HepG2 (cell line): ENCODE measurements at regions not wholly inside any gene's neighbourhood (a gene's known extent, or its start where the extent isn't known, plus 50 kb on each side); places are given as distances from the start of the nearest gene placed in this dataset.

Experiments
- ATAC-seq: fragments of 200-7000 bp; cut with Tn5 transposase; 3 replicates; pipeline ENCODE4 v1.9.1; 2020; ENCODE audit warnings: mild to moderate bottlenecking, moderate library complexity
- BruUV-seq: library from RNA; stranded (reverse); fragments of 400-500 nt; replicated peaks from 2 replicates; lab custom pipeline; 2021; lab: Mats Ljungman, UMichigan
- CTCF ChIA-PET: fragments of 300-600 bp; formaldehyde crosslinking; extraction: SDS; loops from one replicate; lab custom pipeline; 2021; ENCODE audit warnings: low total read pairs, inconsistent platforms, low intra/inter-chr PET ratio; lab: Yijun Ruan, JAX
- POLR2A ChIA-PET: fragments of 350-600 bp; sonication (Branson Sonifier 250); formaldehyde crosslinking; loops from one replicate; lab custom pipeline; 2020; ENCODE audit warnings: antibody characterized with exemption, inconsistent platforms; lab: Yijun Ruan, JAX
- DNase-seq: peaks from one replicate; pipeline ENCODE4 v3.0.0-alpha.2; 2015; ENCODE audit warnings: low spot score
- FAIRE-seq: peaks from 3 replicates; lab custom pipeline; 2011; peaks lifted over from hg19 to GRCh38; lab: Jason Lieb, UNC
- H2AFZ ChIP-seq: one replicate; pipeline ENCODE4 v1.6.1; 2011; ENCODE audit warnings: low read length, inconsistent platforms
- H3K27ac ChIP-seq: fragments of 300-600 bp; 3 replicates; pipeline ENCODE4 v1.8.0; 2011; ENCODE audit warnings: mixed run types, mild to moderate bottlenecking, mixed read lengths, low read length, inconsistent platforms; ENCODE audit not compliant: insufficient read depth; ENCODE audit errors: extremely low read length
- H3K27me3 ChIP-seq, 2 experiments: fragments of 200-600 bp in 1 of 2; 2 replicates in 1 of 2; 3 replicates in 1 of 2; pipeline versions ENCODE4 v1.6.0 to v1.8.0; 2011; ENCODE audit warnings: low read length in 2 of 2, mild to moderate bottlenecking in 2 of 2, moderate library complexity in 2 of 2, inconsistent platforms in 1 of 2; ENCODE audit not compliant: insufficient read depth in 2 of 2, control insufficient read depth in 1 of 2
- H3K36me3 ChIP-seq, 2 experiments: fragments of 200-600 bp in 1 of 2; replicated peaks in 1 of 2; 2 replicates in 1 of 2; 3 replicates in 1 of 2; pipeline versions ENCODE4 v1.5.1 to v1.8.0; 2011; ENCODE audit warnings: low read length in 2 of 2, inconsistent platforms in 1 of 2; ENCODE audit not compliant: insufficient read depth in 2 of 2, control insufficient read depth in 1 of 2
- H3K4me1 ChIP-seq: 2 replicates; pipeline ENCODE4 v1.5.1; 2012; ENCODE audit warnings: low read length, inconsistent platforms; ENCODE audit not compliant: insufficient read depth
- H3K4me2 ChIP-seq: 2 replicates; pipeline ENCODE4 v1.6.0; 2011; ENCODE audit warnings: low read depth, low read length, inconsistent platforms
- H3K4me3 ChIP-seq, 3 experiments: fragments of 200-600 bp in 1 of 3; sonication (generic), shearing (Covaris generic) in 1 of 3; replicated peaks in 1 of 3; 2 replicates each; pipeline ENCODE4 v1.5.1; 2011 to 2016; ENCODE audit warnings: low read length in 3 of 3, inconsistent platforms in 2 of 3, low read depth in 2 of 3, mild to moderate bottlenecking in 2 of 3, control low read depth in 1 of 3, mixed read lengths in 1 of 3; ENCODE audit not compliant: insufficient read depth in 1 of 3
- H3K79me2 ChIP-seq: one replicate; pipeline ENCODE4 v1.6.1; 2011; ENCODE audit warnings: low read length, inconsistent platforms; ENCODE audit not compliant: insufficient read depth
- H3K9ac ChIP-seq: 2 replicates; pipeline ENCODE4 v1.6.0; 2011; ENCODE audit warnings: mild to moderate bottlenecking, low read depth, low read length, inconsistent platforms; ENCODE audit not compliant: insufficient read depth
- H3K9me3 ChIP-seq: 2 replicates; pipeline ENCODE4 v1.5.1; 2012; ENCODE audit warnings: mild to moderate bottlenecking, low read length
- H4K20me1 ChIP-seq: 2 replicates; pipeline ENCODE4 v1.6.0; 2011; ENCODE audit warnings: inconsistent platforms, mild to moderate bottlenecking, low read length, moderate library complexity; ENCODE audit not compliant: insufficient read depth
- ADNP ChIP-seq: sonication (generic); formaldehyde crosslinking; IDR thresholded peaks from 2 replicates; pipeline ENCODE4 v1.4.0; 2020; ENCODE audit warnings: missing genetic modification reagents
- IKZF1 ChIP-seq: fragments of 450-650 bp; IDR thresholded peaks from 2 replicates; pipeline ENCODE4 v1.7.1; 2016
- MTA1 ChIP-seq: sonication (generic); formaldehyde crosslinking; IDR thresholded peaks from 2 replicates; pipeline ENCODE4 v1.4.0; 2020; ENCODE audit warnings: missing genetic modification reagents, mild to moderate bottlenecking, borderline replicate concordance
- NFE2 ChIP-seq: sonication (generic); formaldehyde crosslinking; IDR thresholded peaks from 2 replicates; pipeline ENCODE4 v1.4.0; 2020; ENCODE audit warnings: missing genetic modification reagents
- TCF7L2 ChIP-seq: IDR thresholded peaks from 2 replicates; pipeline ENCODE4 v1.6.1; 2011; ENCODE audit warnings: mild to moderate bottlenecking, low read depth, low read length, moderate library complexity
- YEATS4 ChIP-seq: sonication (generic); formaldehyde crosslinking; IDR thresholded peaks from 2 replicates; pipeline ENCODE4 v1.4.0; 2020; ENCODE audit warnings: missing genetic modification reagents, borderline replicate concordance
- ZNF207 ChIP-seq: fragments of 450-650 bp; IDR thresholded peaks from 2 replicates; pipeline ENCODE4 v1.6.1; 2016; ENCODE audit warnings: antibody characterized with exemption, borderline replicate concordance
- ZNF263 ChIP-seq: sonication (generic); formaldehyde crosslinking; IDR thresholded peaks from 2 replicates; pipeline ENCODE4 v1.4.0; 2020; ENCODE audit warnings: missing genetic modification reagents
- ZNF549 ChIP-seq: sonication (generic); formaldehyde crosslinking; IDR thresholded peaks from 2 replicates; pipeline ENCODE4 v1.5.0; 2020; ENCODE audit warnings: missing genetic modification reagents
- WGBS: methylation state at CpG from one replicate; pipeline ENCODE4 v1.1.6; 2017; ENCODE audit warnings: low lambda C conversion rate; 5-methylcytosine and 5-hydroxymethylcytosine counted together
- in situ Hi-C: cut with HindIII; loops from 2 replicates; pipeline ENCODE4 v1.10.0; 2017; ENCODE audit warnings: low pct_unique_long_range_greater_than_20kb; ENCODE audit not compliant: extremely low pct_ligation_motif_present
- intact Hi-C: fragments of 100-400 bp; cut with micrococcal nuclease; formaldehyde crosslinking; loops from one replicate; pipeline ENCODE4 v1.10.0; 2022; ENCODE audit not compliant: unreplicated experiment
- TF ChIP-seq, protein P1 (sequence below): sonication (generic); formaldehyde crosslinking; IDR thresholded peaks from 2 replicates; pipeline ENCODE4 v1.4.0; 2020; ENCODE audit warnings: missing genetic modification reagents, borderline replicate concordance
- TF ChIP-seq, protein P2 (sequence below): sonication (generic); formaldehyde crosslinking; IDR thresholded peaks from 2 replicates; pipeline ENCODE4 v1.4.0; 2020; ENCODE audit warnings: mild to moderate bottlenecking, missing genetic modification reagents
- TF ChIP-seq, protein P3 (sequence below): sonication (generic); formaldehyde crosslinking; IDR thresholded peaks from 2 replicates; pipeline ENCODE4 v1.5.0; 2020; ENCODE audit warnings: missing genetic modification reagents, mild to moderate bottlenecking, borderline replicate concordance
- TF ChIP-seq, protein P4 (sequence below): sonication (generic); formaldehyde crosslinking; IDR thresholded peaks from 2 replicates; pipeline ENCODE4 v1.4.0; 2020; ENCODE audit warnings: missing genetic modification reagents
- TF ChIP-seq, protein P5 (sequence below): IDR thresholded peaks from 2 replicates; pipeline ENCODE4 v1.6.1; 2016; ENCODE audit warnings: low read depth
- TF ChIP-seq, protein P6 (sequence below): sonication (generic); formaldehyde crosslinking; IDR thresholded peaks from 2 replicates; pipeline ENCODE4 v1.4.0; 2020; ENCODE audit warnings: missing genetic modification reagents

DNA sequence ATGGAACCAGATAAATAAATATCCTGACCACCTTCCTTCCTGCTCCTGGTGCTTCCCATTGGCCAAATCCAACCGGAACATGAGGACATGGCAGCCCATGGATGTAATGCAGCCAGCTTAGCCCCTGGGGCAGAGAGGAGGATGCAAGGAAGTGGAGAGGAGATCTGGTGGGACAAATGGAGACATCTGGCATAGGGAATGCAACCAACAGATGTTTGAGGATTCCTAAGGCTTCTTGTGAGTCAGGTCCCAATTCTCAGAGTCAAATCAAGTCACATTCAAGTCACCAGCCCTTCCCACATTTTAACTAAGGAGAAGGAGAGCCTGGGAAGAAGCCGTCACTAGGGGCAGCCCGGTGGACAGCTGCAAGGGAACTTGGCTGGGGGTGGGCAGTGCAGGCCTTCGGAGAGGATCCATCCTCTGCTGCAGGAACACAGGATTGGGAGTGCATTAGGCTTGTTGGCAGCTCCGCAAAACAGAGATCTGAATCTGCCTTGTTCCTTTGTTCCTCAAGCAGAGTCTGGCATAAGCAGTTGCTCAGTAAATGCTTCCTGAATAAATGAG, 62.8 kb upstream of the HS3ST2 start:
- BruUV-seq, result no TSS peak
- H3K4me1 ChIP-seq, result no peaks in the 10 kb centered on the region
- DNase-seq (no peak), ATAC-seq (no peak), FAIRE-seq (no peak)
- WGBS, result 7% methylated on average over 5 of the region's 5 CpGs
- ChIA-PET CTCF (no interaction called here), POLR2A (no interaction called here)
- in situ Hi-C loops, result no loop called here
- H2AFZ ChIP-seq, result no peak overlapping the region
- H3K79me2 ChIP-seq, result no peaks in the 10 kb centered on the region
- H4K20me1 ChIP-seq, result no peaks in the 10 kb centered on the region
- no peak overlapping the region for H3K27ac ChIP-seq
- H3K9ac ChIP-seq, result no peak overlapping the region
- no peaks in the 10 kb centered on the region; a peak in 2 of 5 replicates for H3K27me3 ChIP-seq
- H3K4me3 ChIP-seq, result no peak overlapping the region
- intact Hi-C loops, result no loop called here
- TF ChIP-seq, protein P1, sequence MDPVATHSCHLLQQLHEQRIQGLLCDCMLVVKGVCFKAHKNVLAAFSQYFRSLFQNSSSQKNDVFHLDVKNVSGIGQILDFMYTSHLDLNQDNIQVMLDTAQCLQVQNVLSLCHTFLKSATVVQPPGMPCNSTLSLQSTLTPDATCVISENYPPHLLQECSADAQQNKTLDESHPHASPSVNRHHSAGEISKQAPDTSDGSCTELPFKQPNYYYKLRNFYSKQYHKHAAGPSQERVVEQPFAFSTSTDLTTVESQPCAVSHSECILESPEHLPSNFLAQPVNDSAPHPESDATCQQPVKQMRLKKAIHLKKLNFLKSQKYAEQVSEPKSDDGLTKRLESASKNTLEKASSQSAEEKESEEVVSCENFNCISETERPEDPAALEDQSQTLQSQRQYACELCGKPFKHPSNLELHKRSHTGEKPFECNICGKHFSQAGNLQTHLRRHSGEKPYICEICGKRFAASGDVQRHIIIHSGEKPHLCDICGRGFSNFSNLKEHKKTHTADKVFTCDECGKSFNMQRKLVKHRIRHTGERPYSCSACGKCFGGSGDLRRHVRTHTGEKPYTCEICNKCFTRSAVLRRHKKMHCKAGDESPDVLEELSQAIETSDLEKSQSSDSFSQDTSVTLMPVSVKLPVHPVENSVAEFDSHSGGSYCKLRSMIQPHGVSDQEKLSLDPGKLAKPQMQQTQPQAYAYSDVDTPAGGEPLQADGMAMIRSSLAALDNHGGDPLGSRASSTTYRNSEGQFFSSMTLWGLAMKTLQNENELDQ, result no peak
- TF ChIP-seq YEATS4, result no peak
- no peak for TF ChIP-seq IKZF1
- TF ChIP-seq, protein P2, sequence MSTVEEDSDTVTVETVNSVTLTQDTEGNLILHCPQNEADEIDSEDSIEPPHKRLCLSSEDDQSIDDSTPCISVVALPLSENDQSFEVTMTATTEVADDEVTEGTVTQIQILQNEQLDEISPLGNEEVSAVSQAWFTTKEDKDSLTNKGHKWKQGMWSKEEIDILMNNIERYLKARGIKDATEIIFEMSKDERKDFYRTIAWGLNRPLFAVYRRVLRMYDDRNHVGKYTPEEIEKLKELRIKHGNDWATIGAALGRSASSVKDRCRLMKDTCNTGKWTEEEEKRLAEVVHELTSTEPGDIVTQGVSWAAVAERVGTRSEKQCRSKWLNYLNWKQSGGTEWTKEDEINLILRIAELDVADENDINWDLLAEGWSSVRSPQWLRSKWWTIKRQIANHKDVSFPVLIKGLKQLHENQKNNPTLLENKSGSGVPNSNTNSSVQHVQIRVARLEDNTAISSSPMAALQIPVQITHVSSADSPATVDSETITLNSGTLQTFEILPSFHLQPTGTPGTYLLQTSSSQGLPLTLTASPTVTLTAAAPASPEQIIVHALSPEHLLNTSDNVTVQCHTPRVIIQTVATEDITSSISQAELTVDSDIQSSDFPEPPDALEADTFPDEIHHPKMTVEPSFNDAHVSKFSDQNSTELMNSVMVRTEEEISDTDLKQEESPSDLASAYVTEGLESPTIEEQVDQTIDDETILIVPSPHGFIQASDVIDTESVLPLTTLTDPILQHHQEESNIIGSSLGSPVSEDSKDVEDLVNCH (CRISPR knock-in tag), result no peak
- TF ChIP-seq NFE2, result no peak
- TF ChIP-seq, protein P3, sequence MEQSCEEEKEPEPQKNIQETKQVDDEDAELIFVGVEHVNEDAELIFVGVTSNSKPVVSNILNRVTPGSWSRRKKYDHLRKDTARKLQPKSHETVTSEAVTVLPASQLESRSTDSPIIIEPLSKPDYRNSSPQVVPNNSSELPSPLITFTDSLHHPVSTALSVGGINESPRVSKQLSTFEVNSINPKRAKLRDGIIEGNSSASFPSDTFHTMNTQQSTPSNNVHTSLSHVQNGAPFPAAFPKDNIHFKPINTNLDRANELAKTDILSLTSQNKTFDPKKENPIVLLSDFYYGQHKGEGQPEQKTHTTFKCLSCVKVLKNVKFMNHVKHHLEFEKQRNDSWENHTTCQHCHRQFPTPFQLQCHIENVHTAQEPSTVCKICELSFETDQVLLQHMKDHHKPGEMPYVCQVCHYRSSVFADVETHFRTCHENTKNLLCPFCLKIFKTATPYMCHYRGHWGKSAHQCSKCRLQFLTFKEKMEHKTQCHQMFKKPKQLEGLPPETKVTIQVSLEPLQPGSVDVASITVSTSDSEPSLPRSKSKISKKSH, result no peak
- no peak for TF ChIP-seq TCF7L2
- TF ChIP-seq, protein P4, sequence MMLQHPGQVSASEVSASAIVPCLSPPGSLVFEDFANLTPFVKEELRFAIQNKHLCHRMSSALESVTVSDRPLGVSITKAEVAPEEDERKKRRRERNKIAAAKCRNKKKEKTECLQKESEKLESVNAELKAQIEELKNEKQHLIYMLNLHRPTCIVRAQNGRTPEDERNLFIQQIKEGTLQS (CRISPR knock-in tag), result no peak
- TF ChIP-seq, protein P5, sequence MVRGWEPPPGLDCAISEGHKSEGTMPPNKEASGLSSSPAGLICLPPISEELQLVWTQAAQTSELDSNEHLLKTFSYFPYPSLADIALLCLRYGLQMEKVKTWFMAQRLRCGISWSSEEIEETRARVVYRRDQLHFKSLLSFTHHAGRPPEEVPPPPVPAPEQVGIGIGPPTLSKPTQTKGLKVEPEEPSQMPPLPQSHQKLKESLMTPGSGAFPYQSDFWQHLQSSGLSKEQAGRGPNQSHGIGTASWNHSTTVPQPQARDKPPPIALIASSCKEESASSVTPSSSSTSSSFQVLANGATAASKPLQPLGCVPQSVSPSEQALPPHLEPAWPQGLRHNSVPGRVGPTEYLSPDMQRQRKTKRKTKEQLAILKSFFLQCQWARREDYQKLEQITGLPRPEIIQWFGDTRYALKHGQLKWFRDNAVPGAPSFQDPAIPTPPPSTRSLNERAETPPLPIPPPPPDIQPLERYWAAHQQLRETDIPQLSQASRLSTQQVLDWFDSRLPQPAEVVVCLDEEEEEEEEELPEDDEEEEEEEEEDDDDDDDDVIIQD (CRISPR knock-in tag), result no peak
- TF ChIP-seq ZNF207, result no peak
- no peak for TF ChIP-seq ZNF263
- TF ChIP-seq MTA1 (CRISPR knock-in tag), result no peak
- no peak for TF ChIP-seq ZNF549 (CRISPR knock-in tag)
- TF ChIP-seq, protein P6, sequence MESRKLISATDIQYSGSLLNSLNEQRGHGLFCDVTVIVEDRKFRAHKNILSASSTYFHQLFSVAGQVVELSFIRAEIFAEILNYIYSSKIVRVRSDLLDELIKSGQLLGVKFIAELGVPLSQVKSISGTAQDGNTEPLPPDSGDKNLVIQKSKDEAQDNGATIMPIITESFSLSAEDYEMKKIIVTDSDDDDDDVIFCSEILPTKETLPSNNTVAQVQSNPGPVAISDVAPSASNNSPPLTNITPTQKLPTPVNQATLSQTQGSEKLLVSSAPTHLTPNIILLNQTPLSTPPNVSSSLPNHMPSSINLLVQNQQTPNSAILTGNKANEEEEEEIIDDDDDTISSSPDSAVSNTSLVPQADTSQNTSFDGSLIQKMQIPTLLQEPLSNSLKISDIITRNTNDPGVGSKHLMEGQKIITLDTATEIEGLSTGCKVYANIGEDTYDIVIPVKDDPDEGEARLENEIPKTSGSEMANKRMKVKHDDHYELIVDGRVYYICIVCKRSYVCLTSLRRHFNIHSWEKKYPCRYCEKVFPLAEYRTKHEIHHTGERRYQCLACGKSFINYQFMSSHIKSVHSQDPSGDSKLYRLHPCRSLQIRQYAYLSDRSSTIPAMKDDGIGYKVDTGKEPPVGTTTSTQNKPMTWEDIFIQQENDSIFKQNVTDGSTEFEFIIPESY (CRISPR knock-in tag), result no peak
- TF ChIP-seq ADNP, result no peak
- TF ChIP-seq, all 625 proteins: peak for 0
- no peaks in the 10 kb centered on the region for H3K36me3 ChIP-seq
- H3K9me3 ChIP-seq, result no peaks in the 10 kb centered on the region
- H3K4me2 ChIP-seq, result no peak overlapping the region
